Ureter (tissue), 1 donor: ENCODE measurements at regions not wholly inside any gene's neighbourhood (a gene's known extent, or its start where the extent isn't known, plus 50 kb on each side); places are given as distances from the start of the nearest gene placed in this dataset.
"Not testable (repeated sequence)": the region's sequence is repeated elsewhere in the genome, so short reads cannot be mapped to it uniquely, and the experiment has no call there.

Experiments used
- DNase-seq: peaks from one replicate; pipeline ENCODE4 v3.0.0-alpha.2; 2020; ENCODE audit warnings: low spot score
- donor health status: DM: yes; HTN: yes; CAD: no.

DNA sequence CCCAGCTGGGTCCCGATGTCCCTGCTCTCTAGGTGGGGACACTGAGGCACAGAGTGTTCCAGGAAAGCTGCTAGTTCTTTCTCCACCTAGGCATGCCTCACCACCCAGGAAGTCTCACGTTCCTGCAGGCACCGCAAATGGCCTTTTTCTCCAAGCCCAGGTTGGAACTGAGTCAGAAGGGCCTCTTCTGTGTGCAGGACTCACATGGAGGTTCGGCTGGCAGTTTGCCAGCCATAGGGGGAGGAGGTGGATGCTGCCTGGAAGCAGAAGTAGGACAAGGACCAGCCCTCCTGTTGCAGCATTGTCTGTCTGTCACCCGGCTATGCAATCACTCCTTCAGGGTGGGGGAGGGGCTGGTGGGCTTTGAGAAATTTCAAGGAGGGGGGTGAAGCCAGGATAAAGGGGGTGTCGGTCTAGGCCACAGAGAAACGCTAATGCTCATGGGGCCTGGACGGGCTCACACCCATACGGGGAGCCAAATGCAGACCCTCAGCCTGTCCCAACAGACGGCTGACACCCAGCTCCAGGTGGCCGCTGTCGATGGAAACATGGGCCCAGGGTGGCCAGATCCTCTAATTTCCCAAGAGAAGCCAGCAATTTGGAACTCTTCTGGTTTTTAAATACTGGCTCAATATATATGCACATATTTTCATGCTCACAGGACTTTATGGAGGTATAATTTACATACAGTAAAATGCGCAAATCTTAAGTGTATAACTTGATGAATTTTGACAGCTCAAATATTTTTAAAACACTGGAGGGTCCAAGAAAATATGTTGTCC lies 120.5 kb downstream of the PHETA1 start:
- no peak for DNase-seq

DNA sequence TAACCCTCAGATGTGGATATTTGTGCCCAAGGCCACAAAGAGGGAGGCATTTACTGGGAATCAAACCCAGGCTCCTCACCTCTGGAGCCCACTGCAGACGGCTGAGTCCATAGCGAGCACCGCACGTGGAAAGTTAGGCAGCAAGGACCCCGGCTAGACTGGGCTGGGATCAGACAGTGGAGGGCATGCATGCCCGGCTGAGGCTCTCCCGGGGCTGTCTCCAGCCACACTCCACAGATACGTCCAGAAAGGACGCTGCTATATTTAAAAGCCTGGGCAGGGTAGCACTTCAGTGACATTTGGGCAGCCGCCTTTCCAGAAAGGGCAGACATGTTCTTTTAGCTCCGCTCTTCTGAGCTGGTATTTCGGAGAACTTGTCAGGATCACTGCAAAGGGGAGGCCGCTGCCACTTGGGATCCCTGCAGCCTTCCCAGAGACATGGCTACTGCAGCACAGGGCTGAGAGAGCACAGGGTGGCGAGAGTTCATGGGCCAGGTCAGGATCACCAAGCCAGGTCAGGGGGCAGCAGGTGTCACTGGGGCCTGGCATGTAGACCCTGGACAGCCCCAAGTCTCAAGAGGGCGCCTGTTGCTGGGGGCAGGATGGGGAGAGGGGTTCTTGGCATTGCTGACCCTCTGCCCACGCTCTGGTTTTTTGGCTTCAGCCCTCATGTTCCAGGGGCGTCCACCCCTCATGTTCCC lies 121.7 kb downstream of the PHETA1 start:
- no peak for DNase-seq

DNA sequence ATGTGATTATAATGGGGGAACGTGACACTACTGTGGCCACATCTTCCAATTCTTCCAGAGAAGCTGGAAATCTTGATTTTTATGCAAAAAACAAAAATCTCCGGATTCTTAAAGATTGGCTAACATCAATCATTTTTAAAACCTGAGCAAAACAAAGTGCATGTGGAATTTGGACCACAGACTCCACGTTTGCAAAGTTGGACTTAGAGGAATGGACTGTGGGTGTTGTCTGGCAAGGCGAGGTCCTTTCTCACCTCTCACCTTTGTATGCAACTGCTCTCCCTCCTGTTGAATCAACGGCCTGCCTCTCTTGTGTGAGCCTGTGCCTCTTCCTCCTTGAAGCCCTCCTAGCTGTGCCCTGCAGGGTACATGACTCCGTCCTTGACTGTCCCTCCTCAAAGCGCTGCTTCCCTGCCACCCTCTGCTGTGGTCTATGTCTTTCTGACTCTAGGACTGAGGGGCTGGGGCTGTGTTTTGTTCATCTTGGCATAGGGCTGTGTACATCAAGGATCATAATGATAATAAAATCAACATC lies 122.4 kb downstream of the PHETA1 start:
- DNase-seq = no peak

DNA sequence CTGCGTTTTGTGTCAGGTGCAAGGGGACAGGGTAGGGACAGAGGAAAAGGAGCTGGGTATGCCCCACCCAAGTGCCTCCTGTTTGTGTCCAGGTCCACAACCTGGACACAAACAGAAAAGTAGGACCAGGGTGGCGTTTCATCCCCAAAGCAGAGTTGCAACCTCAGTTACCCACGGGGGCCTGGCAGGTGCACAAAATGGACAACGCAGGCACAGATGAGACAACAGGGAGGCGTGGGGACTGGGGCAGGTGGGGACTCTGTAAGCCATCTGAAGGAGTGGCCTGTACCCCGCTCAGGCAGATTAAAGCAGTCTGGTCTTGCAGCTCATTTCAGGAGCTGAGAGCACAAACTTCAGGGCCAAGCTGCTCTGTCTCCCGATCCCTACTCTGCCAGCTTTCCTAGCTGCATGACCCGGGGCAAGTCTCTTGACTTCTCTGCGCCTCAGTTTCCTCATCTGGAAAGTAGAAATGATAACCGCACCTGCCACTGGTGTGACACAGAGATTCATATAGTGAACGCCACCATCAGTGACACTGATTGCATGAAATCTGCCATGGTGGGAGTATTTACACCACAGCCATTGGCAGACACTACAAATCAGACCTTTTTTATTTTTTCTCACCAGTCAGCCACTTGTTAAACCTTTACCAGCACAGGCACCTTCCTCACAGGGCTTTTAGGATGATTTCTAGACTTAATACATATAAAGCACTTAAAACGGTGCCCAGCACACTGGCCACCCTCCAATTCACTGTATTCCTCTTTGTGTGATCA lies 123.0 kb downstream of the PHETA1 start:
- no peak for DNase-seq

DNA sequence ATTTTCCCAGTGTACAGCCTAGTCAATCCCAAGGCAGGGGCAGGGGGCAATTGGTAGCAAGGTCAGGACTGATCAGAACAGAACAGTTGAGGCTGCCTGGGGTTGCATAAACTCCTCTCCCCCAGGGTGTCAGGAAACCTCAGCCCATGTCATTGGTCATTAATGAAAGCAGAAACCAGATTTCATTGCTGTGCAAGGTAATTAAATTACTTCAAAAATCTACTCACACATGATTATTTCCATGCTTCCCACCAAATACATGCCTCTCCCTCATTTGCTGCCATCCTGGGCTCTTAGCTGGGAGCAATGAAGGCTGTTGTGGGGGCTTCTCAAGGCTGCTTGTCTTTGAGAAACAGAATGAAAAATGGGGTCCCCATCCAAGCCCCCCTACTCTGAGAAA lies 124.2 kb downstream of the PHETA1 start:
- no peak for DNase-seq

DNA sequence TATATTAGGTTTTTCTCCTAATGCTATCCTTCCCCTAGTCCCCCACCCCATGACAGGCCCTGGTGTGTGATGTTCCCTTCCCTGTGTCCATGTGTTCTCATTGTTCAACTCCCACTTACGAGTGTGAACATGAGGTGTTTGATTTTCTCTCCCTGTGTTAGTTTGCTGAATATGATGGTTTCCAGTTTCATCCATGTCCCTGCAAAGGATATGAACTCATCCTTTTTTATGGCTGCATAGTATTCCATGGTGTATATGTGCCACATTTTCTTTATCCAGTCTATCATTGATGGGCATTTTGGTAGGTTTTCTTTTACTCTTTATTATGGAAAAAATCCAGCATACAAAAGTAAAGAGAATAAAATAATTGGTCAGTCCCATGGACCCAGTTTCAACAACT lies 126.1 kb downstream of the PHETA1 start:
- not testable (repeated sequence) for DNase-seq

DNA sequence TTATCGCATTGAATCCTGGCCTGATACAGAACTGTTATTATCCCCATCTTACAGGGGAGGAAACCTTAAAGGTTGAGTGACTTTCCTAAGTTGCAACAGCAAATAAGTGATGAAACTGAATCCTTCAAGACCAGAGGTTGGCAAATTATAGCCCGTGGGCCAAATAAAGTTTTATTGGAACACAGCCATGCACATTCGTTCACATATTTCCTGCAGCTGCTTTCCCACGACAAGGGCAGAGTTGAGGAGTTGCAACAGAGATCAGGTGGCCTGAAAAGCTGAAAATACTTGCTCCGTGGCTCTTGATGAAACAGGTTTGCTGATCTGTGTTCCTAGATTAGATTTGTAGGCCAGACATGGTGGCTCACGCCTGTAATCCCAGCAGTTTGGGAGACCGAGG lies 126.7 kb downstream of the PHETA1 start:
- DNase-seq = no peak

DNA sequence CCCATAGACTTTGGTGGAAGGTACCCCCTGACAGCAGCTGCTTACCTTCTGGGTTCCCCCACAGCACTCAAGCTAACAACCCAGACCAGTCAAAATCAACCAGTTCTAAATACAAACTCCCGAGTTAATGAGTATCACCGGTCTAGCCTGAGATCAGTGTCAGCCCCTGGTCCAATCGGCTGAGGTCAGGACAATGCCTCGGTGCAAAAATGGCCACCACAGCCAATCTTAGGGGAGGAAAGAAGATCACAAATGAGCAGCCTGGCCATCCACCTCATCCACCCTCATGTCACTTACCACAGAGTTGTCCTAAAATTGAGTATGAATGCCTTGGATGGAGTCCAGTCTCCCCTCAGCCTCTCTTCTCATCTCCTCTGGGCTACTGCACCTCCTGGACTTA lies 128.5 kb downstream of the PHETA1 start:
- DNase-seq = no peak

DNA sequence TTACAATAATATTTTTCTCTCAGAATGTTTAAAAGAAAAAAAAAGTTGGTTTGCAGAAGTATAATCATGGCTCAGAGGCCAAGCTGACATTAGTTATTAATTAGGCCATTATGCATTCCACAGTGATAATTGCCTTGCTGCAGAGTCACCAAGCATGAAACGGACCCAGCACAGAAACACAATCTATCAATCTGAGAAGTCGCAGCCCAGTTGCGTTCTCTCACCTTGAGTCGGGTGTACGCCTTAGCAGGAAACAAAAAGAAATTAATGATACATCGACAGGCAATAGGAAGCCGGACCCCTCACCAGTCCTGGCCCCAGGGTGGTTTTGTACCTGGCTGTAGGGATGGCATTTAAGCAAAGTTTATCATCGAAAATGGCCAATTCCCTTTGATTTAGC lies 129.7 kb downstream of the PHETA1 start:
- no peak for DNase-seq

DNA sequence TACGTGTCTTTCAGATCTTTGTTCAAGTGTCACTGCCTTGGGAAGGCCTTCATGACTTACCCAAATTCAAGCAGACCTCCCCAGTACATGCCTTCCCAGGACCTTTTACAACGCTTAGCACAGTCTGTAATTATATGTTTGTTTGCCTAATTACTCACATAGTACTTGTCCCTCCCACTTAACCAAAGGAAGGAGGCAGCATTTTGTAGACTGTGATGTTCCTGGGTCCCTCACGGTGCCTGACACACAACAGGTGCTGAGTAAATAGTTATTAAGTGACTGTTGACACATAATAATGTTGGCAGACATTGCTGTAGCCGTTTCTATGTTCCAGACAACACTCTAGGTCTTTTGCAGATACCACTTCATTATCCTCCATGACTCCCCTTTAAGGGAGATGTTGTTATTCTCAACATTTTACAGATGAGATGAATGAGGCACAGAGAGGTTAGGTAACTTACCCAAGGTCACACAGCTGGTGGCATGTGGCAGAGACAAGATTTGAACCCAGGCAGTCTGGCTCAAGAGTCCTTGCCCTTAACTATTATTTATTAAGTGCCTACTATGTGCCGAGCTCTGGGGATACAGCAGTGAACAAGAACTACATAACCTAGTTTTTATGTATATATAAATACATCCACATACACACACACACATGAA lies 130.7 kb downstream of the PHETA1 start:
- DNase-seq = no peak

DNA sequence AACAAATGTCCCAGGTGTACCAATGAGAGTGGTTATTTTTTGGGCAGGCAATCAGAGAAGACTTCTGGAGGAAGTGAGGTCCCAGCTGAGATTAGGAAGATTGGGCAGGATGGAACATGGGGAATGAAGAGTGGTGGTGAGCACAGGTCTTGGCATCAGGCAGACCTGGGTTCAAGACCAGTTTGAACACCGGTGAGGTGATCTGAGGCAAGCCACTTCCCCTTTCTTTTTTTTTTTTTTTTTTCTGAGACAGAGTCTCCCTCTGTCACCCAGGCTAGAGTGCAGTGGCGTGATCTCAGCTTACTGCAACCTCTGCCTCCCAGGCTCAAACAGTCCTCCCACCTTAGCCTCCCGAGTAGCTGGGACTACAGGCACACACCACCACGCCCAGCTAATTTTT lies 134.4 kb downstream of the PHETA1 start:
- not testable (repeated sequence) for DNase-seq

DNA sequence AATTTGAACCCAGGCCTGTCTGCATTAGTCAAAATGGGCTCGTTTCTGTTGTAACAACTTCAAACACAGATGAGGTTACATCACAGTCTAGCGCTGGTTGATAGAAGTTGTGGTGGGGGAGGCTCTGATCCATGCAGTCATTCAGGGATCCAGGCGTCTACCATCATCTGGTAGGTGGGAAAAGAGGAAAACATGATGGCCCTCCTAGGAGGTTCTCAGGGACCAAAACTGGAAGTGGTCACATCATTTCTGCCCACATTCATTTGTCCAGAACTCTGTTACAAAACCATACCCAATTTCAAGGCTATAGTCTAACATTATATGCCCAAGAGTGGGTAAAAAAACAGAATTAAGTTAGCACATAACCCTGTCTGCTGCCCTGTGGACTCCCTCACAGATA lies 135.1 kb downstream of the PHETA1 start:
- DNase-seq = no peak

DNA sequence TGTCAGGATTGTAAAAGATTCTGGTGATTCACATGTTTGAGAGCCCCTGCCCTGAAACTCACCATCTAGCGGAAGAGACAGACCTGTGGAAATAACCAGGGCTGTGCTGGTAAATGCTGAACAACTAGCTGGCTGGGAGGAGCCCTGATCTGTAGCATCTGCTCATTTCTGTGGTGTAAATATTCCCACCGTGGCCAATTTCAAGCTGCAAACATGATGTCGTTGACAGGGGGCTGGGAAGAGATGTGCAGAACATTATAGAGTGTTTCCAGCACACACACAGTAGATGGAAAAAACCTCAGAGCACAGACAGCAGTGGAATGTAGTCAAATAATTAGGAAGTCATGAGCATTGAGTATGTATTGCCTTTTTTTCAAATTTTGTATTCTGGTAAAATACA lies 138.2 kb downstream of the PHETA1 start:
- no peak for DNase-seq

DNA sequence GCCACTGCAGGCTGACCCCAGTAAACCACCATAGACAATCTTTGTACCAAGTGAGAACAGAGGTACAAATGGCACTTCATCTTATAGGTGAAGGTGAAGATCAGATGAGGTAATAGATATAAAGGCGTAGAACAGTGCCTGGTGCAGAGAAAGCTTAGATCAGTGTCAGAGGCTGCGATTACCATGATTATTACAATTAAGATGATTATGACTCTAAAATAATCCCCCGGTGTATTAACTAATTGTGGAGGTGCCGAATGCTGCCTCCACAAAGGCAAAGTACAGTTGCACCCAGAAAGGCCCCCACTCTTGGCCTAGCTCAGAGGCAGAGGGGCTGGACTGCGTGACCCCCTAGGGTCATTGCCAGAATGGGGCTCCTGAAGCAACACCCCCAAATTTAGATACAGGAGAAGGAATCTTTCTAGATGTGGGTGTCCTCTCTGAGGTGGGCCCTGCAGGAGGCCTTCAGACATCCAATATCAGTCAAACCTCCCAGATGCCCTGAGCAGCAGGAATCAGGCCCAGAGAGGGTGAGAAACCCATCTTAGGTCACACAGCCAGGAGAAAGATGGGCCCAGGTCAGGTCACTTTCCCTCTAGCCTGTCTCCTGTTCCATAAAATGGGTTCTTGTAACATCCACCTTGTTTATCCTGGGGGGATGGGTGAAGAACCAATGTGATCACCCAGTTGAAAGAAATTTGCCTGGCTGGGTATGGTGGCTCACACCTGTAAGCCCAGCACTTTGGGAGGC lies 139.8 kb downstream of the PHETA1 start:
- DNase-seq = no peak

DNA sequence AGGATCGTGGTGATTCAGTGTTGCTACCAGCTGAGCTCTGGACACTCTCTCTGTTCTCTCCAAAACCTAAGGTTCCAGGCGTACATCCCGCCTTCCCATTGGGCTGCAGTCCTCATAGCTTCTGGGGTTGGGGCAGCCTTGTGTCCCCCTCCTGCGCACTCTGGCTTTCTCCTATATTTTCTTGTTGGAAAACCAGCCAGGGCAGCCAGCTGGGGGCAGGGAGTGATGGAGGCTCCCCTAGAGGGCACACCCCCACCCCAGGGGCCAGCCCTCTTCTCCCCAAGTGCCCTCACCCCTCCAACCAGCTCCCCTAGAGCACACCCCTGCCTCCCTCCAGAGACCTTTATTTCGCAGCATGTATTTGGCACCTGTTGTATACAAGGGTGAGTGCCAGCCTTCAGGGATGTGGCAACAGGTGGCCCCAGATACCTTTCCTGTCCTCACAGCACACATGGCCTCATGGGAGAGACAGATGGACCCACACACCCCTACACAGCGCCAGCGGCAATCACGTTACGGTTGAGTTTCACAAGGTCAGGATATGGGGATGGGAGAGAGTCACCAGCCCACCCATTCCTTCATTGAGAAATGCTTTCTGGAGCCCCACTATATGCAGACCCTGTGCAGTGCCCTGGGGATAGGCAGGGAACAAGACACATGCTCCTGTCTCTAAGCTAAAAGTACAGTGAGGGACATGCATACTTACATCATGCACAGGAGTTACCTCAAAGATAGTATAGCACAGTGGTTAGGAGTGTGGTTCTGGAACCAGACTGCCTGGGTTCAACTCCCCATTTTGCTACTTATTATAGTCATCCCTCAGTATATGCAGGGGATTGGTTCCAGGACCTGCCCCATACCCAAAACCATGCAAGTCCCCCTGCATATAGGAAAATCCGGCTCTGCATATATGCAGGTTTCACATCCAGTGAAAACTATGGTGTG lies 141.1 kb downstream of the PHETA1 start:
- no peak for DNase-seq

DNA sequence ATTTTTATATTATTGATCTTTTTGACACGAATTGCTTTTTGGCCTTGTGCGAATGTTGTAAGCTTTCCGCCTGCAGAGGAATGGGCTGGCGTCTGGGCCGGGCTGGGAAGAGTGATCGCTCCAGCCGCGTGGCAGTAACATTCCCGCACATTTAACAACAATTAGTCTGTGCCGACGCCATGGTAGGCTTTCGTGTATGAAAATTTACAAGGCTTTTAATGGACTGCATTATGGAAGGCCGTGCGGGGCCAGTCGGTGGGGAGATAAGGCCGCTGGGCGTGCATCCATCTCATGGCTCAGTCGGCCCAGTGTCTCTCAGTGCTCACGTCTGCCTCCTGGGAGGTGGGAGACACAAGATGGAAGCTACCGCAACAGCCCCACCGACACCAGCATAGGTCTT lies 142.2 kb downstream of the PHETA1 start:
- no peak for DNase-seq

DNA sequence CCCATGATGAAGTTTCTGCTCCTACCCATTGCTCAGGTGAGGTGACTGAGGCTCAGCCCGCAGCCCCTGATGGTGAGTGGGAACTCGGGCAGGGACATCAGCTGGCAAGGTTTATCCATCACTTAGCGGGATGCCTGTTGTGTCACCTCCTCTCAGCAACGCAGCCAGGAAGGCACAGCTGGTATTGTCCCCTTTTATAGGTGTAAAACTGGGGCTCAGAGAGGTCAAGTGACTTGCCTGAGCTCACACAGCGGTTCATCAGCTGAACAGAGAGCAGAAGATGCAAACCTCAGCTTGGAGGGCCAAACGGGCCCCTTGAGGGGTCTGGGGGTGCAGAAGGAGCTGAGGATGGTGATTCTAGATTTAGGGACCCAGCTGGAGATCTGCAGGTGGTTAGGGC lies 143.6 kb downstream of the PHETA1 start:
- no peak for DNase-seq

DNA sequence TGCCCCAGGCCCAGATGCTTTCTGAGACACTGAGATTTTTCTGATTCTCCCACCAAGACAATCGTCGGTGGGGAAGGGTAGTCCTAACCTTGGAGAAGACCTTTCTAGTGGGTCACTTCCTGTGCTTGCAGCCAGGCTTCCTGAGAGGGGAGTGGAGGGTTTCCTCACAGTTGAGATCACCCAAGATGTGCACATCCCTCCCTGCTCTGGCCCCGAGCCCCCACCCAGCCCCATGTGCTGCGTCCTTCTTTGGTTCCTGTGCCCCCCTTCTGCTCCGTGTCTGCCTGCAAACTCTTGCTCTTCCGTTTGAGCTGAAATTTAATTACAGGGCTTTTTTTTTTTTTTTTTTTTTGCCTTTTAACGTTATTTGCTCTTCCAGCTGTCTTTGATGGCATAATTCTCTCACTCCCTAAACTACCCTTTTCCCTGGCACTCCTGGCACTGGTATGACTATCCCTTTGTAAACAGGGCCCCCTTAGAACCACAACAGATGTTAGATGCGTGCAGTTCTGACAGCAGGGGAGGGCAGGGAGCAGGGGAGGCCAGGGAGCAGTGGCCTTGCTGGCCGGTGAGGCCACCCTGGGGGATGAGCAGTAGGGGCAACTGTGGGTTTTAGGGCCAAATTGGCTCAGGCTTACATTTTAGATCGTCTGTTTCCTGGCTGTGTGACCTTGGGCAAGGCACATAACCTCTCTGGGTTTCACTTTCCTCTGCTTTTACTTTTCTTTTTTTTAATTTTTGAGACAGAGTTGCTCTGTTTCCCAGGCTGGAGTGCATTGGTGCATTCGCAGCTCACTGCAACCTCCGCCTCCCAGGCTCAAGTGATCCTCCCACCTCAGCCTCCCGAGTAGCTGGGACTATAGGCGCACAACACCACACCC lies 144.5 kb downstream of the PHETA1 start:
- no peak for DNase-seq

DNA sequence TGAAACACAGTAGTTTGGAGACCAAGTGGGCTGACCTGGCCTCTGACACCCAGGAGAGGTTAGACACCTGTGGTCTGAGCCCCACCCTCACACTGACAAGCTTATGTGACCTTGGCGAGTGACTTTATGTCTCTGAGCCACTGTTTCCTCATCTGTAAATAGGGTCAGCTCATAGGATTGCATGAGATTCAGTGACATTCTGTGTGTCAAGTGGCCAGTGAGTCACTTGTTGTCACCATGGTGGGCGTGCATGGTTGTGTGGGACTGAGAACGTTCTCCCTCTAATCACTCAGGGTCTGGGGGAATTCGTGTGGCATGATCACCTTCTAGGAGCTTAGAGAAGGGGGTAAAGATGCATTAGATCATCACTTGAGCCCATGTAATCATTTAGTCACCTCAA lies 146.4 kb downstream of the PHETA1 start:
- DNase-seq = no peak
